Testis (tissue), 2 donors: ENCODE measurements at regions not wholly inside any gene's neighbourhood (a gene's known extent, or its start where the extent isn't known, plus 50 kb on each side); places are given as distances from the start of the nearest gene placed in this dataset.

Experiments
- DNase-seq: peaks from one replicate; pipeline ENCODE4 v3.0.0-alpha.2; 2019
- H3K27ac ChIP-seq, 2 donors: fragments of 200-600 bp; sonication (generic); one replicate each; pipeline ENCODE4 v1.5.1; 2019
- H3K27me3 ChIP-seq: fragments of 200-600 bp; sonication (generic); one replicate; pipeline ENCODE4 v1.5.1; 2019
- H3K36me3 ChIP-seq: fragments of 200-600 bp; sonication (generic); one replicate; pipeline ENCODE4 v1.5.1; 2017; ENCODE audit warnings: low read depth; ENCODE audit errors: missing control alignments
- H3K4me1 ChIP-seq: fragments of 200-600 bp; sonication (generic); one replicate; pipeline ENCODE4 v1.5.1; 2019
- H3K4me3 ChIP-seq, 2 donors: fragments of 200-600 bp; sonication (generic); one replicate each; pipeline ENCODE4 v1.5.1; 2017 to 2019
- H3K9me3 ChIP-seq: fragments of 200-600 bp; sonication (generic); one replicate; pipeline ENCODE4 v1.5.1; 2017
- CTCF ChIP-seq, 3 experiments: fragments of 450-650 bp in 2 of 3; fragments of 200-600 bp in 1 of 3; sonication (generic) in 1 of 3; IDR thresholded peaks; one replicate each; pipeline ENCODE4 v1.5.1; 2016 to 2019; ENCODE audit warnings: antibody characterized with exemption in 3 of 3, mild to moderate bottlenecking in 2 of 3, moderate library complexity in 1 of 3
- POLR2A ChIP-seq: fragments of 450-650 bp; IDR thresholded peaks from one replicate; pipeline ENCODE4 v1.6.1; 2017; ENCODE audit warnings: antibody characterized with exemption, mild to moderate bottlenecking, moderate library complexity
- WGBS, 2 donors: methylation state at CpG; one replicate each; pipeline ENCODE4 v1.1.5; 2018; 5-methylcytosine and 5-hydroxymethylcytosine counted together
- intact Hi-C: fragments of 100-400 bp; cut with DNase I; formaldehyde crosslinking; loops from one replicate; pipeline ENCODE4 v1.15.1; 2023; ENCODE audit warnings: low total_unique reads

- 78 to 85% methylated on average over 5 of the region's 5 CpGs for WGBS, 2 donors
- H3K4me1 ChIP-seq = no peaks in the 10 kb centered on the region
- no peaks in the 10 kb centered on the region for H3K27me3 ChIP-seq
- H3K36me3 ChIP-seq = no peaks in the 10 kb centered on the region
- no peak for DNase-seq
- TF ChIP-seq CTCF (IDR thresholded peaks at IDR 0.05) (no peak), POLR2A (no peak)
- H3K9me3 ChIP-seq = no peaks in the 10 kb centered on the region
- no peak overlapping the region for H3K27ac ChIP-seq
- no peak overlapping the region for H3K4me3 ChIP-seq
- intact Hi-C loops = no loop called here
Measured at GRCh38 chr5:116944183-116944582, 369.6 kb upstream of the SEMA6A start.

GRCh38 chr5:116942622-116943021, 368.0 kb upstream of the SEMA6A start:
- no peak for DNase-seq
- intact Hi-C loops = no loop called here
- Histone ChIP-seq H3K4me1 (no peaks in the 10 kb centered on the region), H3K9me3 (no peaks in the 10 kb centered on the region), H3K27me3 (no peaks in the 10 kb centered on the region), H3K27ac (no peak overlapping the region), H3K4me3 (no peak overlapping the region), H3K36me3 (no peaks in the 10 kb centered on the region)
- WGBS, 2 donors = 79 to 81% methylated on average over 6 of the region's 6 CpGs
- no peak for TF ChIP-seq POLR2A
- no peak for TF ChIP-seq CTCF (IDR thresholded peaks at IDR 0.05)

- Histone ChIP-seq H3K9me3 (no peaks in the 10 kb centered on the region), H3K27me3 (no peaks in the 10 kb centered on the region), H3K36me3 (no peaks in the 10 kb centered on the region), H3K4me3 (no peak overlapping the region), H3K27ac (no peak overlapping the region), H3K4me1 (no peaks in the 10 kb centered on the region)
- TF ChIP-seq POLR2A = no peak
- TF ChIP-seq CTCF (IDR thresholded peaks at IDR 0.05) = no peak
- intact Hi-C loops = no loop called here
- no peak for DNase-seq
- 77 to 79% methylated on average over 7 of the region's 7 CpGs for WGBS, 2 donors
Measured at GRCh38 chr5:116939641-116940040, 365.0 kb upstream of the SEMA6A start.

GRCh38 chr5:116938488-116938887, 363.9 kb upstream of the SEMA6A start:
- Histone ChIP-seq H3K4me1 (no peaks in the 10 kb centered on the region), H3K9me3 (no peaks in the 10 kb centered on the region), H3K27me3 (no peaks in the 10 kb centered on the region), H3K27ac (no peak overlapping the region), H3K36me3 (no peaks in the 10 kb centered on the region), H3K4me3 (no peak overlapping the region)
- 43 to 44% methylated on average over 1 of the region's 1 CpG for WGBS, 2 donors
- DNase-seq = no peak
- TF ChIP-seq POLR2A = no peak
- TF ChIP-seq CTCF (IDR thresholded peaks at IDR 0.05) = no peak
- intact Hi-C loops = no loop called here

GRCh38 chr5:116935561-116936162, 361.0 kb upstream of the SEMA6A start:
- no peak overlapping the region for H3K27ac ChIP-seq
- H3K36me3 ChIP-seq = no peaks in the 10 kb centered on the region
- H3K4me1 ChIP-seq = no peaks in the 10 kb centered on the region
- intact Hi-C loops = no loop called here
- H3K27me3 ChIP-seq = no peaks in the 10 kb centered on the region
- DNase-seq = no peak
- TF ChIP-seq POLR2A (no peak), CTCF (IDR thresholded peaks at IDR 0.05) (no peak)
- H3K9me3 ChIP-seq = no peaks in the 10 kb centered on the region
- 82 to 92% methylated on average over 2 of the region's 2 CpGs for WGBS, 2 donors
- H3K4me3 ChIP-seq = no peak overlapping the region
